SK-N-MC (cell line): ENCODE measurements at regions not wholly inside any gene's neighbourhood (a gene's known extent, or its start where the extent isn't known, plus 50 kb on each side); places are given as distances from the start of the nearest gene placed in this dataset.

Experiments
- EZH2 ChIP-seq: fragments of 200-600 bp; sonication (generic); IDR thresholded peaks from one replicate; pipeline ENCODE4 v1.6.1; 2017; ENCODE audit warnings: antibody characterized with exemption
- POLR2AphosphoS5 ChIP-seq: IDR thresholded peaks from 2 replicates; pipeline ENCODE4 v1.6.1; 2012; ENCODE audit warnings: mild to moderate bottlenecking, low read depth, low read length, borderline replicate concordance

GRCh38 chr3:116640109-116640508, 69.5 kb upstream of the TUSC7 start:
- no peak for TF ChIP-seq EZH2
- no peak for TF ChIP-seq POLR2AphosphoS5
